LoVo (cell line): ENCODE measurements at regions not wholly inside any gene's neighbourhood (a gene's known extent, or its start where the extent isn't known, plus 50 kb on each side); places are given as distances from the start of the nearest gene placed in this dataset.
"Not testable (repeated sequence)": the region's sequence is repeated elsewhere in the genome, so short reads cannot be mapped to it uniquely, and the experiment has no call there.

Experiments used
- DNase-seq: peaks from one replicate; pipeline ENCODE4 v3.0.0-alpha.2; 2016; ENCODE audit warnings: low spot score

DNA sequence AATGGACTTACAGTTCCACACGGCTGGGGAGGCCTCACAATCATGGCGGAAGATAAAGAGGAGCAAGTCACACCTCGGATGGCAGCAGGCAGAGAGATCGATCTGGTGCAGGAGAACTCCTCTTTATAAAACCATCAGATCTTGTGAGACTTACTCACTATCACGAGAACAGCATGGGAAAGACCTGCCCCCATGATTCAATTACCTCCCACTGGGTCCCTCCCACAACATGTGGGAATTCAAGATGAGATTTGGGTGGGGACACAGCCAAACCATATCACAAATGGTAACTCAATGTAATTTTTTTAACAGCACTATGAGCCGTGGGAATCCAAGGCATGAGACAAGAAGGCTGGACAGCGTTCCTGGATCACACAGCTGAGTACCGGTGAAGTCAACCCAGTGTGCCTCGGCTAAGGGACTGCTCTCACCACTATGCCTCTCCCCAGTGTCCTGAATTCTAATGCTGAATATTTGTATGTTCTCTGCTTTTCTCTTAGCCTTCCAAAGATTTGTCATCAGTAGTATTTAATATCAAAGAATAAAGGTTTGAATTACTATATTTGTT lies 84.3 kb downstream of the IRS2 start:
- not testable (repeated sequence) for DNase-seq

DNA sequence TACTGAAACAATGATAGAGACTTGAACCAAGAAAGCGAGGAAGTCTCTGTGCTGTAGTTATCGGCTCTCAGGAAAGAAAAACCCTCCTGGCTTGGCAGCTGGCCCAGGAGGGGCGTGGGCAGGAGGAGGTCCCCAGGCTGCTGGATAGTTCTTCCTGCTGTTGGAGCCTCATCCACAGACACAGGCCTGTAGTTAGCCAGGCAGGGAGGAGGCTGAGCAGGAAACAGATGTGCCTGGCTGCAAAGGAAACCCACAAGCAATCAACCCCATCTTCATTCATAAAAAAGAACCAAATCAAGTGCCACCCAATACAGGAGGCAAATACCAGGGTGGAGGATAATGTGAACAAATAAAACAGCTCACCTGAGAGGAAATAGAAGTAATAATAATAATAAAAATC lies 86.2 kb downstream of the IRS2 start:
- peak; percentile 79 for DNase-seq

DNA sequence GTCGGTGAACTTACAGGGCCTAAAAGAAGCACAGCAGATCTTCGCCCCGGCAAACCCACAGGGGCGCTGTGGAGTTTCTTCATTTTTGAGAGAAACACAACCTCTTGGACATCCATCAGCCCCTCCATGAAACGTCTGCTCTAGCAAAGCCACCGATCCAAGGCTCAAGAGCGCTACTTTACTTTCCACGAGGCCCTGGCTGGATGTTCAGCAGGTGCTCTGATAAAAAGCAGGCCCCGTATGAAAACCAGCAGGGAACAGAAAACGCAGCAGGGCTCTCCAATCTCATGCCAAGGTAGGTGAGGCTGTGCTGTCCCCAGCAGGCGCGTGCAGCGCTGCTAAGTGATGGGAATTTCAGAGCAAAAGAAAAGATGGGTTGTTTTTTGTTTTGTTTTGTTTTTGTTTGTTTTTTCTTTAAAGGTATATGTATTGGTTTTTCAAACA lies 86.7 kb downstream of the IRS2 start:
- DNase-seq = no peak

DNA sequence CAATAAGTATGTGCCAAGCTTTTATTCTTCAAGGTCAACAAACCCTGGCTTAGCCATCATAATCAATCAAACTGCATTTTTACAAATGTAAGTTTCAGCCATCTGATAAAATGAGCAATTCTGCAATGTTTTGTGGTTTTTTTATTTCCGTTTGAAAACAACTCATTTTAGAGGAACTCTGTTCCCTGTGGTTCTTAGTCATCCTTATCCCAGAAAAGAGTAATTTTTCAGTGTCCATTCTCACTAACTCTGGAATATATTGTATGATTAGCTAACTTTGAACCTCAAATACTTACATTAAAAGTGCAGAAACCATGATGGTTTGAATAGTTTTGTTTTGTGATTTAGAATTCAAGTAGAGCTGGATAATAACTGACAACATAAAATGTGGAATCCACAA lies 87.6 kb downstream of the IRS2 start:
- DNase-seq = no peak

DNA sequence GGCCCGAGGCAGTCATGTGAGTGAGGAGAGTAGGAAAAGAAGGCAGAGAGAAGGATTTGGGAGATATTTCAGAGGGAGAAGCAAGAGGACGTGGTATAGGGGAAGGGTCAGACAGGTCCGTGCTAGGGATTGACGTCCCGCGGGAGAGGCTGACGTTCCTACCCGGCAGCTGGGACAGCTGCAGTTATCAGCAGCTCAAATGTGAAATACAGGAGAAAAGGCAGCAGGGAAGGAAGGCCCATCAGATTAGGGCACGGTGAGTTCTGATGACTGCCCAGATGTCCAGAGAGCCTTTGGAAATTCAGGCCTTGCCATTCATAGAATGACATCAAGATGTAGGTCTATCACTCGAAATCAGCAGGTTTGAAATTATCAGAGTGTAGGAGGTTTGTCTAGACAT lies 88.4 kb downstream of the IRS2 start:
- DNase-seq = no peak

DNA sequence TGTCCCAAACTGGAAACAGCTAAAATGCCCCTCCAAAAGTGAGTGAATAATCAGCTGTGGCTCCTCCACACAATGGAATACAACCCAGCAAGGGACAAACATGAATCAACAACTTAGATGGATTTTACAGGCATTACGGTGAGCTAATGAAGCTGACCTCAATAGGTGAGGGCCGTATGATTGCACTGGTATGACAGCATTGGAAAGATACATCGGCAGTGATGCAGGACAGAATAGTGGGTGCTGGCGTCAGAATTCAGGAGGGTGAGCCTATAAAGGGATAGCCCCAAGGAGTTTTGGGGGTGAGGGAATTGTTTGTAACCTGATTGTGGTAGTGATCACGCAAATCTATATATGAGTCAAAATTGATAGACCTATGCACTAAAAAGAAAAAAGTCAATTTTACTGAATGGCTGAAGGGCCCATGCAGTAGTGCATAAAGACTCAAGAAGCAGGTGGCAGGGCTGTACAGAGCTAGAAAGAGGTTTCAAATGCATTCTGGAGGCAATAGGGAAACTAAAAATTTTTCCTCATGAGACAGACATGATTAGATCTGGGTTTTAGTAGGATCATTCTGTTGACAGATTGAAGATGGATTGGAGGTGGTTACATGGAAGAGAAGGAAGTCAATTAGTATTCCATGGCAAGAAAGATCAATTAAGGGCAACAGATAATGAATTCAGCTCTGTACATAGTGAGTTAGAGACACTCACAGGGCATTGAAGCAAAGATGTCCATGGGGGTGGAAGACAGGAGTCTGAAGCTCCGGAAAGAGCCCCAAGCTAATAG lies 90.8 kb downstream of the IRS2 start:
- DNase-seq = no peak

DNA sequence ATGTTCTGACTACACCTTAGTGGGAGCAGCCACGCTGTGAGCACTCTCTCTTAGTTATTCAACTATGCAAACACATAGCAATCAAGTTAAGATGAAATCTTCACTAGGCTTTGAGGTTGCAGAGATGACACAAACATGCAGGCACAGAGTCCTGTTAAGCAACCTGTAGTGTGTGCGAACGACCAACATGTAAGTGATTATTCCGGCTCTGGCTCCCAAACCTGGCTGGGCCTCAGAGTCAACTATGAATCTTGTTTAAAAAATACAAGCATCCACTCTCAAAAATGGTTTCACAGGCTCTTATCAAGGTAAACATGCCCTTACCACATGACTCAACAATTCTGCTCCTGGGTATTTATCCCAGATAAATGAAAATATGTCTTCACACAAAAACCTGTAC lies 91.4 kb downstream of the IRS2 start:
- no peak for DNase-seq

DNA sequence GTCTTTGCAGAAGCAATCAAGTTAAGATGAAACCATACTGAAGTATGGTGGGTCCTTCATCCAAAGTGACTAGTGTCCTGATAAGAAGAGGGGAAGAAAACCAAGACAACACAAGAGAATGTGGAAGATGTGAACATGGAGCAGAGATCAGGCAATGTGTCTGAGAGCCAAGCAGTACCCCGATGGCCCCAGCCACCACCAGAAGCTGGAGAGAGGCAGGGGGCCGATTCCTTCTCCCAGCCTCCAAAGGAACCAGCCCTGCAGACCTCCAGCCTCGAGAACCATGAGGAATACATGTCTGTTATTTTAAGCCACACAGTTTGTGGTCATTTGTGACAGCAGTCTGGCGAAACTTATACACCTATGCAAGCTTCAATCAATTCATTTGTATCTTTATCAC lies 93.2 kb downstream of the IRS2 start:
- no peak for DNase-seq

DNA sequence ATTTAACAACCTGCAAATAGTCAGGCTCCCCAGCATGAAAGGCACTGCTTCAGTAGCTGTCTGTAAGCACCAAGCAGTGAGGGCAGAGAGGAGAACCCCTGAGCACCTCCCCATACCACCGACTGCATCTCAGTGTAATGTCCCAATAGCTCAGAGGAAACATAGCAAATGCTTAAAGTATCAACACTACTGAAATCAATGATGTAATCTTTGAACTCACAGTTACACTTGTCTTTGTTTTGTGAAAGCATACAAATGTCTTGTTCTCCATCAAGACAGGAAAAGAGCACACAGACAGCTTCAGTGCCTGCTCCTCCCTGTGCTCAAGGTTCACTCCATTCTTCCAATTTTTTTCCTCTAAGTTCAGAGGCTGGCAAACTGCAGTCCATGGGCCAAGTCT lies 94.7 kb downstream of the IRS2 start:
- DNase-seq = no peak

DNA sequence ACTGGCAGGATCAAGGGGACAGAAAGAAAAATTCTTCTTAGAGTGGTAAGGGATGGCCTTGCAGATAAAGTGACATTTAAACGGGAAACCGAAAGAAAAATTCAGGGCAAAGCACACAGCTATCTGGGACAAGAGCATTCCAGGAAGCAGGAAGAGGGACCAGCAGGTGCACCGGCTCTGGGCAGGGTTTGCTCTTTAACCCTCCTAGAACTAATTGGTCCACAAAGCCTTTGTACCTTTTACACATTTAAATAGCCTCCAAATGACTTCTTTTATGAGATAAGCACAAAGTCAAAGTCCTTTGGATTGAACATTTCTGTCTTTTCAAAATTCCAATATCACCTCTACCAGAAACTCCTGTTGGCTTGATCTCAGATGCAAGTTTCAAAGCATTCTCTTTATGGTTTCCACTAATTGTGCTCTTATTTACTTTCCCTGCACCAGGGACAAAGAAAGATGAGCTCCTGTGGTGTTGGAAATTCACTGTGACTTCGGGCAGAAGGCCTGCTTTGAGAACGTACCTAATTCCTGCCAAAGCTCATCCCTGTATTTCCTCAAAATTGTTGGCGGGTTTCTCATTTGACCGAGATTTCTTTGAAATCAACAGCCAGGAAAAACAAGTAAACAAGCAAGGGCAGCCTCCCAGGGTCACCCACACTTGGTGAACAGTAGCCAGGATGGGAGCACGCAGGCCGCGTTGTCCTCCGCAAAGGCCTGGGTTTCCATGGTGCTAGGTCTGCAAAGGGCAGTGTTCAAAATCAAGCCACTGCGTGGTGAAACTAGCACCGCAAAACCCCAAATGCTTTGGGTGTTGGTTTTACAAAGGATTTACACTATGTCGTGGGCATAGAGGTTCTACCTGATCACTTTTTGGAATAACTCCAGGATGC lies 98.6 kb downstream of the IRS2 start:
- peak; percentile 45 for DNase-seq

DNA sequence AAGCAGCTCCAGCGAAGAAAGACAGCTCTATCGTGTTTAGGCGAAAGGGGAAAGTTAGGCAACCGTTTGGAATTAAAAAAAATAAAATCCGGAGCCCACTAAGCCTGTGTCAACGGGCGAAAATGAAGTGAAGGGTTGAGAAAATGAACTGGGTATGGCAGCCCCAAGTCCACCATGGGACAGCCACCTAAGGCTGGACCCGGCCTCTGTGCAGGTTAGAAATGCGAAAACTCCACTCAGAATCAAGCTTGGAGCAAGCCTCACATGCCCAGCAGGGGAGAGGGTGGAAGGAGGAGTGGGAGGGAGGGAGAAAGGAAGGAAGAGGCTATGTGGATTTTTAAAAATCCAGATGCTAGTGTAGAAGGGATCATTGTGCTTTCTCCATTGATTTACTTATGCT lies 101.2 kb downstream of the IRS2 start:
- no peak for DNase-seq

DNA sequence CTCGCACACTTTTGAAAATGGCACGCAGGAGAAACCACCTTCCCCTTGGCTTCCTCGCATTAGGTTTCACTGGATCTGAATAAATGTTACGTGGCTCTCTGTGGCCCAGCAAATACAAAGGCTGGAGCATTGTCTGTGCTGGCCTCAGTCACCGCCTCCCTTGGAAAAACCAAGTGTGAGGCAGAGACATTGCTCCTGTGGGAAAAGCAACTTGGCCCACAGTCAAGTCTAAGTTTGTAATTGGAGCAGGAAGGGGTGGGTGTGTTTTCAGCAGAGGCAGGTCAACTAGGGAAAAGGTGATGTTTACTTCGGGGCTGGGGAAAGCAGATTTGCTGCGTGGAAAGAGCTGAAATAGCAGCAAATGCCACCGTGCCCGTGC lies 101.6 kb downstream of the IRS2 start:
- peak; percentile 83 for DNase-seq

DNA sequence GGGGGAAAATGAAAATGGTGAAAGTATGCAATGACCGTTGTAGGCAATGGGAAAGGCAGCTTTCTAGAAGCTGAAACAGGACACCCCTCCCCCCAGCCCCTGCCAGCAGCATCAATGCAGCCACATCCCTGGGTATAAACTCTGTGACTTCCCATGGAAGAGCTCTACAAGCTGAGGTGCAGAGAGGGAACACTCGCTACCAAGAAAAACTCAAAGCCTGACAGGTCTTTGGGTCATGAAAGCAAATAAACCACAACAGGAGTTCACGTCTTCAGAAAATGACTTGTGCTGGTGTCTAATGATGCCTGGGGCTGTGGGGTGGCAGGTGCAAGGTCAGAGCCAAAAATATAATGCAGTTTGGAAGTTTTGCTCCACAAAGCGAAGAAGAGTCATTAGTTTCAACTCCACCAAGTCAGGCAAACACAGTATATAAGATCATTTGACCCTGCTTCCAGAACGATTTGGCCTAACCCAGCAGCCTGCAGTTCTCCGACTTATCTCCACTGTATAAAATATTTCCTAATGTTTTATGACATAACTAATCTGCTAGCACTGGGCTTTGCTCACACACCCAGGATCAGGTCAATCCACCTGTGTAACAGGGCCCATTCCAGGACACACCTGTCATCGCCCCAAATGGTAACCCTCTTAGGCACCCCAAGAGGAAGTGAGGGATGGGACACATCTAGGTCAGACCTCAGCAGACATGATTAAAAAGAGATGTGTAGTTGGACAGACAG lies 102.1 kb downstream of the IRS2 start:
- peak; percentile 41 for DNase-seq

DNA sequence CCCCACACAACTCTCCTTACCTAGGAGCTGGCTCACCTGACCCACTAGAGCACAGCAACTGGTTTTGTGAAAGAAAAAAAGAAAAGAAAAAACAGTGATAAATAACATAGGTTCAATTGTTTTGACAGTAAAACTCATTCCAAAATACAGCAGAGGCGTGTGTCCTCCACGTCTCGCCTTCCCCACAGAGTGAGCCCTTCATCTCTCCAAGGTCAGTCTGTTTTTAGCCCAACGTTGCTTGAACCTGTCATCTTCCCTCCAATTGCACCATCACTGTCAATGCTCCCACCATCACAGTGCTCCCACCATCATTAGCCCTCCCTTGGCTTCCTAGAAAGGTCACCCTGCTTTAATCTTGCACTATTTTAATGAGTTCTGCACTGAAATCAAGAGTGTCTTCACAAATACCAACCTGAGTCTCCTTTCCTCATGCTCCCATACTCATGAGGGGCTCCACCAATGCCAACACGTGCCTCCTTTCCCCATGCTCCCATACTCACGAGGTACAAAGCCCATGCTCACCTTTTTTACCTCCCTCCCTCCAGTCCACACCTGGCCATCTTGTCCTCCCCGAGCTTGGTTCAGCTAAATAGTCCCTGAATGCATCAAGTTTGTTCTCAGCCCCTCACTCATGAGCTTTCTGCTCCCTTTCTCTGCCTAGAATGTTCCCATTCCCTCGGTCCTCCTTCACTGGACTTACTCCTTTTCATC lies 103.7 kb downstream of the IRS2 start:
- no peak for DNase-seq

DNA sequence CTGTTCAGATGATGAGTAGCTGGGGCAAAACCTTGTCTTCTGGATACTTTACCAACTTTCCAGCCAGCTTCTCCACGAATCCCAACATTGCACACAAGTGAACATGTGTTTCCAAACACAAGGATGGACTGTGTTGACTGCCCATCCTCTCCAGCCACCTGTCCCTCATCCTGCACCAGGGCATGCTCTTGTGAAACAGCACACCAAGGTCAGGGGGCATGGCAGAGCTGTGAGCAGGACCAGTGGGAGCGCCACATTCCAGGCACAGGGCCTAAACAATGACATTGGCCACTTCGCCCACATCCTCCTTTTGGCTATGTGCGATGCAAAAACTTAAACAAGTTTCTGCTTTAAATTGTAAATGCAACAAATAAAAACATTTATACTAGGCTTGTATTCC lies 105.5 kb downstream of the IRS2 start:
- DNase-seq = no peak

DNA sequence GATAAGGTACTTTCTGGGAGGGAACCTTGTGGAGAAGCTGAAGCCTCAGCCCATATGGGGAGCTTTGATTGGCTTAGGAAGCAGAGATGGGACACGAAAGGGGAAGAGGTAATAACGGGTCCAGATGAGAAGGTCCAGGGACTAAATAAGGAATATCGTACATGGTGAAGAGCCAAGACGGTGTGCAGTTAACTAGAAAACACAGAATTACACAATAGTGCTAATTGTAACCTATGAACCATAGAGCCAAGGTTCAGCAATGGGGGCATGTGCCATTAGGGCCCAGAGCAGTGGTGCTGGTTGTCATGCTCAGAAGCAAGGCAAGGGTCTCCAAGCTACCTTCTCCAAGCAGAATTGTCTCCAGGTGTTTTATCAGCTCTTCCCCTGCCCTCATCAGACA lies 106.1 kb downstream of the IRS2 start:
- no peak for DNase-seq

DNA sequence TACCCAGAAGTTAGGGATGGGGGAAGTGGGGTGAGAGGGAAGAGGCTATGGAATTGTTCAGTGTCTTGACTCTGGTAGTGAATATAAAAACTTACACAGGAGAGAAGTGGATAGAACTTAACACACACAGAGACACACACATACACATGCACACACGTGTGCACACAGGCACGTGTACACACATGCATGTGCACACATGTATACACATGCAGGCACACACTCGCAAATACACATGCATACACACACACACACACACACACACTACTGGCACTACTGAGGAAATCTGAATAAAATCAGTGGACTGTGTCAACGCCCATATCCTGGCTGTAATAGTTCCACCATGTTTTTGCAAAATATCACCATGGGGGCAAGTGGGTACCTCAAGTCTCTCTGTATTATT lies 107.9 kb downstream of the IRS2 start:
- DNase-seq = no peak

DNA sequence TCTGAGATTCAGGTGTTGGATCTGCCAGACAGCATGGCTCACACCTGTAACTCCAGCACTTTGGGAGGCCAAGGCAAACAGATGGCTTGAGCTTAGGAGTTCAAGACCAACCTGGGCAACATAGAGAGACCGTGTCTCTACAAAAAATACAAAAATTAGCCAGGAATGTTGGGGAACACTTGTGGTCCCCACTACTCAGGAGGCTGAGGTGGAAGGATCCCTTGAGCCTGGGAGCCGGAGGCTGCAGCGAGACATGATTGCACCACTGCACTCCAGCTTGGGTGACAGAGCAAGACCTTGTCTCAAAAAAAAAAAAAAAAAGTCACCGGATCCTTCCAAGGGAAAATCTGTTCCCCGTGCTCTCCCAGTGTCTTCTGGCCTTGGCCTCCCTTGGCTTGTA lies 109.2 kb downstream of the IRS2 start:
- no peak for DNase-seq

DNA sequence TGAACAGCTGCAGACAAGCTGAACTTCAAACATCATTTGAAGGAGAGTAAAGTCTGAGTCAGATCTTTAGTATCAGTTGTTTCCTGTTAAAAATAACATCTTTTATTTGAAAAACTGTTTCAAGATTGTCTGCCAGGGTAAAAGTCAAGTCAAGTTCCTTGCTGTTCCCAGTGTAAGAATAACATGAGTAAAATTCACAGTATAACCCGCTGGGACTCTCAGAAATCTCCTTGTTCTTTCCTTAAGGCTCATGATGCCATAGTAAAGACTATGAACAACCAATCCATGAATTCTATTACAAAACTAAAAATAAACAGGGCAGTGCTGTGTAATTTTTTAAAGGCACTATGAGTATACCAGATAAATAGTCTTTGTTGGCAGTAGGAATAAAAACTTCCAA lies 112.9 kb downstream of the IRS2 start:
- DNase-seq = no peak

DNA sequence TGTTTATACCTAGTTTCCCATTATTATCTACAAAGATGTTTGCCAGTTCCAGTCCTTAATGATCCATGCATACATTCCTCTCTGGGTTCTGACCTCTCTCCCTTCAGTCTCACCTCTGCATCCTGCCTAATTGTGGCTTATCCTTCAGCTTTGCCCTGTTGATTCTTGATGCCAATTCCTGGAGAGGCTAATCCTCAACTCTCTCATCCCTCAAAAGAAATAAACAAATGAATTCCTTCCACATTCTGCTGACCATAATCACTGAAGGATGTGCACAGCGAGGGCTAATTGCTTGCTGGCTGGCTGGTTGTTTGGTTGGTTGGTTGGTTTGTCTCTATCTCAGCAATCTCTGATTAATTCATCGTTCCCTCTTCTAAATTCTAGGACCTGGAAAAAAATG lies 113.8 kb downstream of the IRS2 start:
- no peak for DNase-seq

DNA sequence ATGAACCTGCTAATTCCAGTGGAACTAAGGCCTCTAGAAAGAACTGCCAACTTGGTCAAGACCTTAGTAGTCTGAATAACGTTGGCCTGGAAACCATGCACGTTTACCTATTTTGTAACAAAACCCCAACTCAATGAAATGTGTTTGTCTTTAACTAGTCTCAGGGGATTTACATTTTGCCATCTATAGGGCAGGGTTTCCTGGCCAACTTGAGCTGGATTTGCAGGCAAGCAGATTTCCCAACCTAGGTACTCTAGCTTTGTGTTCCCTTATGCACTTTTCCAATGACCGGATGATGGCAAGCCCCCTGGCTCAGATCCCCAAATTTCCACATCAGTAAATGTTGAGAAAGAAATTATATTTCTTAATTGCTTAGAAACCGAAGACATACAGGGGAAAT lies 114.5 kb downstream of the IRS2 start:
- no peak for DNase-seq

DNA sequence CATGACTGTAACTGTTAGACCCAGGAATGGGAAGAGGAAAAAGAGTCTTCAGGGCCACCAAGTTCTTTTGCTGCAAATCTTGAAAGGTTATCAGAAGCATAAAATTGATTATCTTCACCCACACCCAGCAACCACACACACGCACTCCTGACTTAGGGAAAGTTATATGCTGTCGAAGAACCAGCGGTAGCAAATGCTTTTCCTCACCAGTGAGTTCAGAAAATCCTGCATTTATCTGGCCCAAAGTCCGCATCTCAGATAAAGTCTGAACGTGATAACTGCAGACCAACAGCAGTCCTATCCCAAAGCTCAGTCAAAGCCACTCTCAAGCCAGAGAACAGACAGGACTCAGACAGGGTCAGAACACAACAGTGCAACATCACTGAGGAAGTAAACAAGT lies 115.6 kb downstream of the IRS2 start:
- DNase-seq = no peak
